KOPT-K1 (cell line): ENCODE measurements at regions not wholly inside any gene's neighbourhood (a gene's known extent, or its start where the extent isn't known, plus 50 kb on each side); places are given as distances from the start of the nearest gene placed in this dataset.

ENCODE experiments used
- H3K27ac ChIP-seq: fragments of 200-600 bp; sonication (generic); 2 replicates; pipeline ENCODE4 v1.5.1; 2016; ENCODE audit warnings: antibody characterized with exemption, mild to moderate bottlenecking, low read depth, low read length; ENCODE audit not compliant: poor library complexity, severe bottlenecking
- H3K36me3 ChIP-seq: fragments of 200-600 bp; sonication (generic); 2 replicates; pipeline ENCODE4 v1.5.1; 2017; ENCODE audit warnings: antibody characterized with exemption, mild to moderate bottlenecking, low read length, moderate library complexity; ENCODE audit not compliant: insufficient read depth
- H3K9me3 ChIP-seq: fragments of 200-600 bp; sonication (generic); 2 replicates; pipeline ENCODE4 v1.5.1; 2017; ENCODE audit warnings: antibody characterized with exemption, low read length, mild to moderate bottlenecking; ENCODE audit not compliant: insufficient read depth, poor library complexity, severe bottlenecking

DNA sequence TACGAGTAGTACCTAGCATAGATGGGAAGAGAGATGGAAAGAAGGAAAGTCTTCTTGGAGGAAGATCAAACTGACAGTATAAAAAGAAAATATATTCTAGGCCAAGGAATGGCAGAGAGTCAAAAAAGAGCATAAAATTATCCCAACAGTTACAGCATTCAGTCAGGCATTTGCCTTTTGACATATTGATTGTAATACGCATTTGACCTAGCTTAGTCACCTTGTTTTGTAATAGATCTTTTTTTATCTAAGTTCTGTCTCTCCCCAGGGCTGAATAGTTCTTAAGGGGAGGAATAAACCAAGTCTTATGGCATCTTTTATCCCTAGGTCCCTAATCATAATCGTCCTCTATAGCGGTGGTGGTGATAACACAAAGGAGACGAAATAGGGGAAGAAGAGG lies 657.3 kb upstream of the PIK3C3 start:
- H3K9me3 ChIP-seq, result no peaks in the 10 kb centered on the region
- no peak overlapping the region for H3K27ac ChIP-seq
- no peaks in the 10 kb centered on the region for H3K36me3 ChIP-seq

DNA sequence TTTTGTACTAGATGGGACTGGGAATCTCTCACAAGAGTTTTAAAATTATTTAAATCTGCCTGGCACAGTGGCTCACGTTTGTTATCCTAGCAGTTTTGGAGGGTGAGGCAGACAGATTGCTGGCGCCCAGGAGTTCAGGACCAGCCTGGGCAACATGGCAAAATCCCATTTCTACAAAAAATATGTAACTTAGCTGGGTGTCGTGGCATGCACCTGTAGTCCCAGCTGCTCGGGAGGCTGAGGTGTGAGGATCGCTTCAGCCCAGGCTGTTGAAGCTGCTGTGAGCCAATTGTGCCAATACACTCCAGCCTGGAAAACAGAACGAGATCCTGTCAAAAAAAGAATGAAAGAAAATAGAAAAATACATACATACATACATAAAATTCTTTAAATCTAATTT lies 685.7 kb upstream of the PIK3C3 start:
- Histone ChIP-seq H3K27ac (no peak overlapping the region), H3K9me3 (no peaks in the 10 kb centered on the region)

GRCh38 chr18:41268271-41268670 lies 686.8 kb upstream of the PIK3C3 start:
- no peaks in the 10 kb centered on the region for H3K9me3 ChIP-seq
- H3K36me3 ChIP-seq, result no peaks in the 10 kb centered on the region
- H3K27ac ChIP-seq, result no peak overlapping the region

More for the DNA sequence above, 685.7 kb upstream of the PIK3C3 start:
- no peaks in the 10 kb centered on the region for H3K36me3 ChIP-seq

- H3K9me3 ChIP-seq, result no peaks in the 10 kb centered on the region
- H3K27ac ChIP-seq, result no peak overlapping the region
- no peaks in the 10 kb centered on the region for H3K36me3 ChIP-seq
These were observed 688.4 kb upstream of the PIK3C3 start for GRCh38 chr18:41266616-41267015.

DNA sequence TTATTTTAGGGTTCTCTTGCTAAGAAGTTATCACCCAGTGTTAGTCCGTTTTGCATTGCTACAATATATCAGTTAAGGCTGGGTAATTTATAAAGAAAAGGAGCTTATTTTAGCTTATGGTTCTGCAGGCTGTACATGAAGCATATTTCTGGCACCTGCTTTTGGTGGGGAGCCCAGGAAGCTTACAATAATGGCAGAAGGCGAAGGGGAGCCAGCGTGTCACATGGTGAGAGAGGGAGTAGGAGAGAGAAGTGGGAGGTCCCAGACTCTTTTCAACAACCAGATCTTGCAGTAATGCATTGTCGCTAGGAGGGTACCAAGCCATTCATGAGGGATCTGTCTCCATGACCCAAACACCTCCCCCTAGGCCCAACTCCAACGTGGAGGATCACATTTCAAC lies 688.8 kb upstream of the PIK3C3 start:
- Histone ChIP-seq H3K9me3 (no peaks in the 10 kb centered on the region), H3K36me3 (no peaks in the 10 kb centered on the region), H3K27ac (no peak overlapping the region)

- H3K36me3 ChIP-seq, result no peaks in the 10 kb centered on the region
- no peak overlapping the region for H3K27ac ChIP-seq
- no peaks in the 10 kb centered on the region for H3K9me3 ChIP-seq
These were observed 690.0 kb upstream of the PIK3C3 start for GRCh38 chr18:41265047-41265446.

DNA sequence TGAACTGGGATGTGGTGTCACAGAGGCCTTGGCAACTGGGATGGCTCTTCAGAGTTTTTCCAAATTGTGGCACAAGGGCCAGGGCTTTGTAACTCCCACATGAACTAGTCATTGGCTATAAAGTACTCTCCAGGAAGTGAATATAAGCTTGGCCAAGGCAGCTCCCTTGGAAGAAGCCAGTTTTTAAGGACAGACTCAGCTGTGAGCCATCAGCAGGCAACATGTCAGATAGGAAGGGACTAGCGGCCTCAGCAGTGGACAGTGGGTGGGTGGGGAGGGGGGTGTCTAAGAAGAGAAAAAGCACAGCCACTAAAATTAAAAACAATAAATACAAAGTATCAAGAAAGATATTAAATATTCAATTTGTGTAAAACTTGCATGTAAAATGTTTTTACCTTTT lies 691.1 kb upstream of the PIK3C3 start:
- Histone ChIP-seq H3K27ac (no peak overlapping the region), H3K36me3 (no peaks in the 10 kb centered on the region), H3K9me3 (no peaks in the 10 kb centered on the region)

GRCh38 chr18:41262688-41263087 lies 692.3 kb upstream of the PIK3C3 start:
- Histone ChIP-seq H3K9me3 (no peaks in the 10 kb centered on the region), H3K36me3 (no peaks in the 10 kb centered on the region), H3K27ac (no peak overlapping the region)

DNA sequence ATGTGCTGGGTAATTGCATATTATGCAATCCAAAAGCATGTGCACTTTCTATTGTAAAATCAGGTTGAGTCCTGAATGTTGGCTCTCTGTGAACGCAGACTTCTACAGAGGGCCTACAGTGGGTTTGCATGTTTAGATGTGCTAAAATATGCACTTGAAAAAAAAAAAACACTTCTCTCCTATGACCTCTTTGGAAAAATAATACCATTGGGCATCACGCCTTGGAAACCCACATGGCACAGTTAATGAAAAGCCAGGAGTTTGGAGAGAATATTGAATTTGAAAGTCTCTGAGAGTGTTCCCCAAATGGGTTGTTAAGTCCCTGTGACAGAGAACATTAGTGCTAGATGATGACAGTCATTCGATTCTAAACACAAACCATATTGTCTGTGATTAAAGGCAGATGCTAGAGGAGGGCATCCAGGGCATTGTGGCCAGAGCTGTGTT lies 710.4 kb upstream of the PIK3C3 start:
- Histone ChIP-seq H3K36me3 (no peaks in the 10 kb centered on the region), H3K9me3 (no peaks in the 10 kb centered on the region), H3K27ac (no peak overlapping the region)

DNA sequence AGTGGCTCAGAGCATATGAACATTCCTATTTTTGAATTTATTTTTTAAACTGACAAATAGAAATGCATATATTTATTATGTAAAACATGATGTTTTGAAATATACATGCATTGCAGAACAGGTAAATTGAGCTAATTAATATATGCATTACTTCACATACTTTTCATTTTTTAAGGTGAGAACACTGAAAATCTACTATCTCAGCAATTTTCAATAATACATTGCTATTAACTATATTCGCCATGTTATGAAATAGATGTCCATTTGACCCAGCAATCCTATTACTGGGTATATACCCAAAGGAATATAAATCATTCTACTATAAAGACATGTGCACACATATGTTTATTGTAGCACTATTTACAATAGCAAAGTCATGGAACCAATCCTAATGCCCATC lies 717.7 kb upstream of the PIK3C3 start:
- Histone ChIP-seq H3K36me3 (no peaks in the 10 kb centered on the region), H3K9me3 (no peaks in the 10 kb centered on the region)

DNA sequence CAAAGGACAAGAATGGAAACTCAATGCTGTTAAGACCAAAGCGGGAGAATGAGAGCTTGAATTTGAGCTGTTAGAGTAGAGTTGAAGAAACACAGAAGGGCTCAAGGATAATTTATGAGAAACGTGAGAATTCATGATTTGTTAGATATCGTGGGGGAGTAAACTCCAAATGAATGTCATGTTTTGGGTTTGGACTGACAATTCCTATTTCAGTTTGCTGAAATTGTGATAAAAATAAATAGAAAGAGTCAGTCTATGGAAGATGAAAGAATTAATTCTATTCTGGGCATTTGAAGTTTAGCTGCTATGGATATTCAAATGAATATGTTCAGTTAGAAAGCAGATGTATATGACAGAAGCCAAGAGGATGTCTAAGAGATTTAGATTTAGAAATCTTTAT lies 723.4 kb upstream of the PIK3C3 start:
- Histone ChIP-seq H3K36me3 (no peaks in the 10 kb centered on the region), H3K9me3 (no peaks in the 10 kb centered on the region), H3K27ac (no peak overlapping the region)

More for the DNA sequence above, 717.7 kb upstream of the PIK3C3 start:
- H3K27ac ChIP-seq, result no peak overlapping the region

DNA sequence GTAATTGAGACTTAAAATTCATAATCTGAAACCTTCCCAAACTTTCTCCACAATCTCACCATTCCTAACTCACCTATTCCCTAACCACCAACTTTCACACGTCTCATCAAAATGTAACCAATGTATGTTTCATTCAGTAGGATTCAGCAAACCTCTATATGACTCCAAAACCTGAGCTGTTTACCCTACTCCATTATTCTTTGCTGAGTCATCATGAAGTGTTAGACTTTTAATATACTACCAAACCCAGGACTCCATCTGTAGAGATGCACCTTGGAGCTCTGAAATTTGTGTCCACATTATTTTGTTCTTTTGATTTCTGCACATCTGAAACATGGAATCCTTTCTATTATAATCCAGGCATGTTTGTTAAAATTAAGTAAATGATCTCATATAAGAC lies 727.0 kb upstream of the PIK3C3 start:
- Histone ChIP-seq H3K36me3 (no peaks in the 10 kb centered on the region), H3K27ac (no peak overlapping the region), H3K9me3 (no peaks in the 10 kb centered on the region)

DNA sequence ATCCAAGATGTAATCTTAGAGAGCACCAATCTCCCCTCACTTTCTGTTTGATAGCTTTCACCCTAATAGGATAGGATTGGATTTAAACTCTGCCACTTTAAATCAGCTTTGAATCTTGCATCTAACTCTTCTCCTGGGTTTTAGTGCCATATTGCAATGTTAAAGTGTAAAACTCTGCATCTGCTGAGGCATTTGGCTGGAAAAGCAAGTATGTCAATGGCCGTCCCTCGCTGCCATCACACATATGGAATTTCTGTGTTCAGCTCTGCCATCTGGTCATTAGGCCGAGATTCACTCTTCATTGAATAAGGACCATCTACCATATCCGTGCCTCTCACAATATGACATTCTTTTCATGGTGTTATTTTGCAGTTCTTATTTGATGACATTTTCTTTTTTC lies 728.1 kb upstream of the PIK3C3 start:
- Histone ChIP-seq H3K9me3 (no peaks in the 10 kb centered on the region), H3K36me3 (no peaks in the 10 kb centered on the region), H3K27ac (no peak overlapping the region)

DNA sequence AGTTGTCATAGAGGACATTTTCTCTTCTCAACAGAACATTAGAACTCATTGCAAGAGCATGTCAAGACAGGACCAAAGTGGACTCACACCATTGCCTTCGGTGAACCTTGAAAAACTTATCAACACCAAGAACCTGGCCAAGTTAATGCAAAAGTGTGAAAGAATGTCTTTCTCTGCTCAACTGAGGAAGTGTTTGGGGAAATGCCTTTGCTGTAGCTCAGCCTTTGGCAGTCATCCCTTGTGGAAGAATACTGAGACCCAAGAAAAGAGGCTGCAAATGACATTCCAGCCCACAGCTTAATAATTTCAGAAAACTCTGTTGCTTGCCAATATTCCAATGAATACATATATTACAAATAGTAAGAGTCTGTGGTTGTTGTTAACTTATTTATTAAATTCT lies 728.8 kb upstream of the PIK3C3 start:
- Histone ChIP-seq H3K27ac (no peak overlapping the region), H3K36me3 (no peaks in the 10 kb centered on the region), H3K9me3 (no peaks in the 10 kb centered on the region)

DNA sequence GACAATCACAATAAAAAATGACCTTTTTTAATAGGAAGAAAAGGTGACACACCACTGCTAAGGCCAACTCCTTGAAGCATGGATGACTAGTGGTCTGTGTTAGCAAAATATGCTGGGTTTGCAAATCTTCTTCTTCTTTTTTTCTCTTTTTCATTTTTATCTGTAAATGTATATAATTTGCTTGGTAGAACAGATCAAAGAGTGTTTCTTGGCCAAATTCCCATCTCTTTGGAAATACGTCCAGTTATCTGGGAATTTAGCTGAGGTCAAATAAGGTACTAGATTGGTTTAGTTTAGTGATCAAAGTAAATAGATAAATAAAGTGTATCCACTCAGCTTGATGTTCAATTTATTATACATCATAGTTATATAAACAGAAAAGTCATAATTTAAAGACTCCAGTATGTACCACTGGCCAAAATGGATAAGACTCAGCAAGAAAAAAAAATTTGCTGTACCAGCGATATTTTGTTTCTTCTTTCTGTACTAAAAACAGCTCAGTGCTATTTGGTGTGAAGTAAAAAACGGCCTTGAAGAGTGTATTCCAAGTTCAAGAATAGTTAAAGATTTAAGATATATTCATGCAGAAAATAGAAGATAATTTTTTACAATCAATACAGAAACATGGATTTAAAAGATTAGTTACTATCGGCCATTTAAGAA lies 738.6 kb upstream of the PIK3C3 start:
- Histone ChIP-seq H3K36me3 (no peaks in the 10 kb centered on the region), H3K27ac (no peak overlapping the region), H3K9me3 (no peaks in the 10 kb centered on the region)

DNA sequence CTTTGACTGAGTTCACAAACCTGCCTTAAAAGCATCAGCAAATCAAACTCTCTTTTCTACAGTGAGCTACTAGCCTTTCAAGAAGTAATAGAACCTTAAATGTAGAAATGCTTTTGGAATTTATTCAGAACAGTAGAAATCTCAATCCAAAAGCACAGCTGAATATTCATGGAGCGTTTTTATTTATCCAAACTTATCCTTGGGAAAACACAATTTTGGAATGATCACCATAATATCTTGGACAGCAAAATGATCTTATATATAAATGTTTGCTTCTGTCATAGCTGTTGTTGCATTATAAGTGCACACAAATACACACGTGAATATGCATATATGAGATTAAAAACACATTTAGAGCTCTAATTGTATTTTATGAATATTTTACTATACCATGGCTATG lies 747.3 kb upstream of the PIK3C3 start:
- Histone ChIP-seq H3K9me3 (no peaks in the 10 kb centered on the region), H3K36me3 (no peaks in the 10 kb centered on the region), H3K27ac (no peak overlapping the region)
